SJCRH30 (cell line): ENCODE measurements at regions not wholly inside any gene's neighbourhood (a gene's known extent, or its start where the extent isn't known, plus 50 kb on each side); places are given as distances from the start of the nearest gene placed in this dataset.
"Not testable (repeated sequence)": the region's sequence is repeated elsewhere in the genome, so short reads cannot be mapped to it uniquely, and the experiment has no call there.

Experiments
- DNase-seq, 2 experiments: peaks; one replicate each; pipeline ENCODE4 v3.0.0-alpha.2; 2015 to 2020
- H3K27ac ChIP-seq: fragments of 250-450 bp; sonication (Bioruptor Pico); 2 replicates; pipeline ENCODE4 v1.5.1; 2020; ENCODE audit warnings: mild to moderate bottlenecking, moderate library complexity
- H3K27me3 ChIP-seq: fragments of 250-450 bp; sonication (Bioruptor Pico); 2 replicates; pipeline ENCODE4 v1.5.1; 2020; ENCODE audit warnings: mild to moderate bottlenecking, moderate library complexity
- H3K36me3 ChIP-seq: fragments of 250-450 bp; sonication (Bioruptor Pico); 2 replicates; pipeline ENCODE4 v1.5.1; 2020; ENCODE audit warnings: mild to moderate bottlenecking, moderate library complexity
- H3K4me1 ChIP-seq: fragments of 250-450 bp; sonication (Bioruptor Pico); 2 replicates; pipeline ENCODE4 v1.5.1; 2020; ENCODE audit warnings: mild to moderate bottlenecking, moderate library complexity
- H3K4me3 ChIP-seq: fragments of 250-450 bp; sonication (Bioruptor Pico); 2 replicates; pipeline ENCODE4 v1.5.1; 2020; ENCODE audit warnings: mild to moderate bottlenecking, moderate library complexity
- H3K9me3 ChIP-seq: fragments of 250-450 bp; sonication (Bioruptor Pico); replicated peaks from 2 replicates; pipeline ENCODE4 v1.5.1; 2020; ENCODE audit warnings: mild to moderate bottlenecking, moderate library complexity

DNA sequence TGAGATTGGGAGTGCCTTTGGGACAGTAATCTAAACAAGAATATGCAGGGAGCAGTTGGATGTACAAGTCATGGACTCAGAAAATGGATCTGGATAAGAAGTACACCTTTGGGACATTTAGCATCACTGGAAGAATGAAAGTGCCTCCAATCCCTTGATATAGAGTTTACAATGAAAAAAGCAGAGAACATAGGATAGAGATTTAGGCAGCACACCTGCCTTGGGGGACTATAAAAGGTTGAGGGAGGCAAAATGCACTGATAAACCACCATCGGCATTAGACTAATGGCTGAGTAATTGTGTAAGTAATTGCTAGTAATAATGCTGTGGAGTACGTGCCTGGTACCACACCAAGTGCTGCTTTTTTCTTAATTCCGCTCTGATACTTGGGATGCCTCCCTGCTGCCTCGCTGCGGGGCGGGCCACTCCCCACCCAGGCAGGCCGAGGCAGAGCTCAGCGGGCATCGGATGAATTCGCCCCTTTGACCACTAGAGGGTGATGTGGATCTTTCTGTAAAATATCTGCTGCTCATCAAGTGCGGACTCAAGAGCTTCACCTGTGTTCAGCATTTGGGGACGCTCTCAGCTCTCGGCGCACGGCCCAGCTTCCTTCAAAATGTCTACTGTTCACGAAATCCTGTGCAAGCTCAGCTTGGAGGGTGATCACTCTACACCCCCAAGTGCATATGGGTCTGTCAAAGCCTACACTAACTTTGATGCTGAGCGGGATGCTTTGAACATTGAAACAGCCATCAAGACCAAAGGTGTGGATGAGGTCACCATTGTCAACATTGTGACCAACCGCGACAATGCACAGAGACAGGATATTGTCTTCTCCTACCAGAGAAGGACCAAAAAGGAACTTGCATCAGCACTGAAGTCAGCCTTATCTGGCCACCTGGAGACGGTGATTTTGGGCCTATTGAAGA, 99.9 kb downstream of the ANKRD18B start:
- DNase-seq = peak; percentile 55 to 89
- Histone ChIP-seq H3K9me3 (no peaks in the 10 kb centered on the region), H3K36me3 (no peaks in the 10 kb centered on the region), H3K27me3 (no peaks in the 10 kb centered on the region), H3K4me3 (no peak overlapping the region), H3K27ac (no peak overlapping the region), H3K4me1 (peaks cover 21% of the 10 kb centered on the region)

DNA sequence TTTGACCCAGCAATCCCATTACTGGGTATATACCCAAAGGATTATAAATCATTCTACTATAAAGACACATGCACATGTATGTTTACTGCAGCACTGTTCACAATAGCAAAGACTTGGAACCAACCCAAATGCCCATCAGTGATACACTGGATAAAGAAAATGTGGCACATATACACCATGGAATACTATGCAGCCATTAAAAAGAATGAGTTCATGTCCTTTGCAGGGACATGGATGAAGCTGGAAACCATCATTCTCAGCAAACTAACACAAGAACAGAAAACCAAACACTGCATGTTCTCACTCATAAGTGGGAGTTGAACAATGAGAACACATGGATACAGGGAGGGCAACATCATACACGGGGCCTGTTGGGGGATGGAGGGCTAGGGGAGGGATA, 104.3 kb downstream of the ANKRD18B start:
- H3K36me3 ChIP-seq, H3K27me3 ChIP-seq, H3K9me3 ChIP-seq, H3K27ac ChIP-seq, H3K4me3 ChIP-seq, H3K4me1 ChIP-seq, DNase-seq: not testable (repeated sequence)

DNA sequence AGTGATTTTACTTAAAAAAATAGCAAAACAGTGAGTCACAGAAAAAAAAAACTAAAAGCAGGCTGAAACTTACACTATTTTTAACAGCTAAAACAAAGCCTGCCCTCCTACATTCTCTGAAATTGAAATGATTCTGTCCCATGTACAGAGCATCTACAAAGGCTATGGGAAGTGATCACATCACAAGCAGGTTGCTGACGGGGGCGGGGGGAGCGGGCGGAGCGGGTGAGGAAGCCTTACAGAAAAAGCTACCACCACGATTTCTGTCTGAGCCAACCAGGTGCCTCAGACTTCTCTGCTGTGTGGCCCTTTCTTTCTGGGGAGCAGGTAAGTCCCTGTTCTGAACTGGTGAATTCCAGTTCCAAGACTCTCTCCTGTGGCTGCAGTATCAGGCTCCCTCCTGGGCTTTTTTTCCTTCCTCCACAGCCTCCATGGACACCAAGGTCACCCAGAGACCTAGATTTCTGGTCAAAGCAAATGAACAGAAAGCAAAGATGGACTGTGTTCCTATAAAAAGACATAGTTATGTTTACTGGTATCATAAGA, 104.9 kb downstream of the ANKRD18B start:
- Histone ChIP-seq H3K36me3 (no peaks in the 10 kb centered on the region), H3K4me3 (no peak overlapping the region), H3K9me3 (no peaks in the 10 kb centered on the region), H3K27ac (no peak overlapping the region), H3K4me1 (peaks cover 8% of the 10 kb centered on the region), H3K27me3 (no peaks in the 10 kb centered on the region)
- DNase-seq = no peak

DNA sequence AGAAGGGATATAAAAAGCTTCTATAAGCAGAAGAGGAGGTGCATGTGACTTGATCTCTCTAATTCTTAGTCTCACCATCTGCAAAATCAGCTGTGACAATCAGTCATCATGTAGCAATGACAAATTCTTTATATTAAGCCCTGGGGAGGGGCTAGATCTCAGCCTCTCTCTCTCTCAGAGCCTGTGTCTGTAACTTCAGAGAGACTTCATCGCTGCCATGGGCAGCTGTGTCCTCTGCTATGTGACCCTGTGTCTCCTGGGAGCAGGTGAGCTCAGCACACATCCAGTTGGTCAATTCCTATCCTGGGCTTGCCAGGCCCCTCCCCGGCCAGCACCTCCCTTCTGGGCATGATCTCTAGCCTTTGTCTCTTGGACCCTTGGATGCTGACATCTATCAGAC, 109.6 kb downstream of the ANKRD18B start:
- H3K4me1 ChIP-seq = peaks cover 10% of the 10 kb centered on the region
- no peaks in the 10 kb centered on the region for H3K9me3 ChIP-seq
- no peaks in the 10 kb centered on the region for H3K27me3 ChIP-seq
- no peaks in the 10 kb centered on the region for H3K36me3 ChIP-seq
- peak; percentile 68 to 86 for DNase-seq
- H3K27ac ChIP-seq = no peak overlapping the region
- no peak overlapping the region for H3K4me3 ChIP-seq

DNA sequence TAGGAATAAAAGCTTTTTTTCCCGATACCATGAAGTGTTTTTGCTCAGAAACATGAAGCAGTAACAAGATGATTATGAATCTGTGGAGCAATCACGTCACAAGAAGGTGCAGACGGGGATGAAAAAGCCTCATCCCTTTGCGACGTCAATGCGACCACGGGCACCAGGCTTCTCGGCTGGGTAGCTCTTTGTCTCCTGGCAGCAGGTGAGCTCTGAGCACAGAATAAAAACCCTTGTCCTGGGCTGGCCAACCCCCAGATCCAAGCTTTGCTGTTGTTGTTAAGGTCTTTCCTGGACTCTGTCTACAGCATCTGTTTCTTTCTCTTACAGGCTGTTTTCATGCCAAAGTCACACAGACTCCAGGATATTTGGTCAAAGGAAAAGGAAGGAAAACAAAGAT, 113.8 kb downstream of the ANKRD18B start:
- Histone ChIP-seq H3K27me3 (no peaks in the 10 kb centered on the region), H3K27ac (no peak overlapping the region), H3K36me3 (no peaks in the 10 kb centered on the region), H3K9me3 (no peaks in the 10 kb centered on the region), H3K4me3 (no peak overlapping the region), H3K4me1 (peaks cover 9% of the 10 kb centered on the region)
- no peak for DNase-seq

DNA sequence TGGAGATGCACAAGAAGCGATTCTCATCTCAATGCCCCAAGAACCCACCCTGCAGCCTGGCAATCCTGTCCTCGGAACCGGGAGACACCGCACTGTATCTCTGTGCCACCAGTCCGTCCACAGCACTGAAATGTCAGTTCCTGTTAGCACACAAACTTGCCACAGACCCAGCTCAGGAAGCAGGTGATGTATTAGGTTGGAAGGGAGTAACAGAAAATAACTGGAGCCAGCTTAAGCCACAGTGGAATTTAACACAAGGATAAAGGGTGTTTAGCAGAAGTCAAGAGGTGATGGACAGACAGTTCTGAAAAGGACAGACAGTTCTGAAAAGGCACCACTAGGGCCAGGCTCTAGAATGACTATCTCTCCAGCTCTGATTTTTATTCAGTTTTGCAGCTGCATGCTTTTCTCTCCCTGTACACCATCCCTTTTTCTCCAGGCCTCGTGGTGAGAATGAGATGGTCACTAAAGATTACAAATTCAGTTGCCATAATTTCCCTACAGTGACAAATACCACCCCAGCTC, 114.4 kb downstream of the ANKRD18B start:
- Histone ChIP-seq H3K4me3 (no peak overlapping the region), H3K9me3 (no peaks in the 10 kb centered on the region), H3K27me3 (no peaks in the 10 kb centered on the region), H3K4me1 (peaks cover 6% of the 10 kb centered on the region), H3K27ac (no peak overlapping the region), H3K36me3 (no peaks in the 10 kb centered on the region)
- no peak for DNase-seq

DNA sequence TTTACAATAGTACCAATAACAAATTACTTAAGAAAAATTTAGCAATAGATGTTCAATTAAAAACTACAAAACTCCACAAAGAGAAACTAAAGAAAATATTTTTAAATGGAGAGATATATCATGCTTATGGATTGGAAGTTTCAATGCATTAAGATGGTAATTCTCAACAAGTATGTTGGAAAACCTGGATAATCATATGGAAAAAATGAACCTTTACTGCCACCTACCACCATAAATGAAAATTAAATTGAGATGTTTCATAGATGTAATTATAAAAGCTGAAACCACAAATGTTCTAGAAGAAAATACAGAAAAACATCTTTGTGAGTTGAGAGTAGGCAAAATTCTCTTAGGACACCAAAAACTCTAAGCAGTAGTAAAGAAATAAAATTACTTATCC, 121.7 kb downstream of the ANKRD18B start:
- Histone ChIP-seq H3K9me3 (no peaks in the 10 kb centered on the region), H3K36me3 (no peaks in the 10 kb centered on the region), H3K4me3 (no peak overlapping the region), H3K4me1 (no peaks in the 10 kb centered on the region), H3K27ac (no peak overlapping the region), H3K27me3 (no peaks in the 10 kb centered on the region)
- no peak for DNase-seq

DNA sequence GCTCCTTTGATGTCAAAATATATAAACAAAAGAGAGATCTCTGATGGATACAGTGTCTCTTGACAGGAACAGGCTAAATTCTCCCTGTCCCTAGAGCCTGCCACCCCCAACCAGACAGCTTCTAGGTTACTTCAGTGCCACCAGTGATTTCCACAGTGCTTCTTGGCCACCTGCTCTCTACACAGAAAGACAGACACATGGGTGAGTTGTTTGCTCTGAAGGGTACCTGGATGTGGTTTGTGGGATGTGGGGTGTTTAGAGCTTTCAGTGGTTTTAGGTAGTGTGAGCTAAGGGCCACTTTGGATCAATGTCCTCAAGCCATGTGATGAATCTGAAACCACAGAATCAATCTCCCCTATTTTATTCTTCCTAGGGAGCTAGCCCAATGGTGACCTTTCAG, 125.4 kb downstream of the ANKRD18B start:
- Histone ChIP-seq H3K4me1 (no peaks in the 10 kb centered on the region), H3K9me3 (no peaks in the 10 kb centered on the region), H3K27ac (no peak overlapping the region), H3K36me3 (no peaks in the 10 kb centered on the region), H3K4me3 (no peak overlapping the region), H3K27me3 (no peaks in the 10 kb centered on the region)
- no peak for DNase-seq

DNA sequence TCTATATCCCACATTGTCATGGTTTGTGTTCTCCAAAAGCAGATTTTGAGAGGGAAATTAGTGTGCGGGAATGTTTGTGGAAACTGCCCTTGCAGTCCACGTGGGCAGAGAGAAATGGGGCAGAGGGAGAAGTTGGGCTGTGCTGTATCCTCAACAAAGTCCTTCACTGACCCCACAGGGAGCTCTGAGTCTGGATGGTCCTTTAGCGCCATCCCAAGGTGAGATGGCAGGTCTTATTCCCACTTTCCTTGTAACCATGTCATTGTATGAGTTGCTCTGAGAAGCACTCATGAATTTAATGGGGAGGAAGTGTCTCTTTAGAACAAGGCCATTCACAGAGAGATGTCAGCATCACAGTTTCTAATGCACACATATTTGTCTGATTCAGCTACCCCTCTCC, 127.1 kb downstream of the ANKRD18B start:
- H3K4me1 ChIP-seq = no peaks in the 10 kb centered on the region
- no peaks in the 10 kb centered on the region for H3K36me3 ChIP-seq
- no peak for DNase-seq
- no peaks in the 10 kb centered on the region for H3K9me3 ChIP-seq
- no peaks in the 10 kb centered on the region for H3K27me3 ChIP-seq
- H3K27ac ChIP-seq = no peak overlapping the region
- no peak overlapping the region for H3K4me3 ChIP-seq

DNA sequence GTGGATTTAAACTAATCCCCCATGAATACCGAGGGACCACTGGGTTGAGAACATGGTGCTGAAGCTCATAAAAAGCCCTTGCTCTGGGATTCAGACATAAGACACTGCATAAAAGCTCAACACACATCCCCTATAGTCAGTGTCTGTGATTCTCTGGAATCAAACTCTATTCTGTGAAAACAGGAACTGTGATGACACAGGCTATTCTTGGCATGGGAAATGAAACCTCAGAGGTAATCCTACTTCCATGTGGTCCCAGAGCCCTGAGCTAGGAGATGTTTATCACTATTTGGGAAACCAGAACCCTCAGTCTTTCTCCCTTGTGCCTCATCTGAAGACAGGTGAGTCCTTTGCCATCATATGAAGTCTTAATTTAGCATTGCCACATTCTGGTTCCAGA, 135.4 kb upstream of the PRSS3 start:
- Histone ChIP-seq H3K9me3 (no peaks in the 10 kb centered on the region), H3K27me3 (no peaks in the 10 kb centered on the region), H3K4me1 (no peaks in the 10 kb centered on the region), H3K27ac (no peak overlapping the region), H3K36me3 (no peaks in the 10 kb centered on the region), H3K4me3 (no peak overlapping the region)
- no peak for DNase-seq

DNA sequence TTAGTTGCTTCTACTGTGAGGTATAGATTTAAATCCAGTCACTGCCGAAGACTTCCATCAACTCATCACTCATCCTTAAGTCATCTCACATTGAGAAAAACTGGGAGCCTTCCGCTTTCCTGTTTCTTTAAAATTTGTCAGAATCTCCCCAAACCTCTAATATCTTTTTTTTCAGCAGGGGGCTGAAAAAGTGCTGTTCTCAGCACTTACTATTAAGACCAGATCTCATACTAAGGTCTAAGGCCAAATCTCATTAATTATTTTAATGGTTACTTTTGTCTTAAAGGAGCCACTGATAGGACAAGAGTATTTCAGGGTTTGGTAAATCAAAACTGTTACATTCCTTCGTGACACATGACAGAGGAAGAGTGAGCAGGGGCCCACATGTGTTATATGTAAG, 134.6 kb upstream of the PRSS3 start:
- no peak overlapping the region for H3K27ac ChIP-seq
- H3K36me3 ChIP-seq = no peaks in the 10 kb centered on the region
- H3K4me3 ChIP-seq = no peak overlapping the region
- H3K4me1 ChIP-seq = no peaks in the 10 kb centered on the region
- no peaks in the 10 kb centered on the region for H3K27me3 ChIP-seq
- H3K9me3 ChIP-seq = no peaks in the 10 kb centered on the region
- no peak for DNase-seq

DNA sequence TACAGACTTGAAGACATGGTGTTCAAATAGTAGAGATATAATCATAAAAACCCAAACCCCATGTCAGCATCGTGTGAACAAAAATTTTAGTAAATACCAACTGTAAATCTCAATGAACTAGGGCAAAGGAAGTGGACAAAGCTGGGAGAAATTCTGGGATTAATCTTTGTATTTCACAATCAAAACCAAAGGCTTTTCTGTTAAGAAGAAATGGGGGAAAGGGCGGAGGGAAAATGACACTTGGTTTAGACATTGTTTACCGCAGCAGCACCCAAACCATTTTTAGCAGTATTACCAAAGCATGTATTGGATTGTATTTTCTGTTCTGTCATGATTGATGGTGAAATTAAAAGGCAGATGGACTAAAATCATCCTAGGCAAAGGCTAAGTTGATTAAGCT, 134.2 kb upstream of the PRSS3 start:
- no peak for DNase-seq
- Histone ChIP-seq H3K4me3 (no peak overlapping the region), H3K27me3 (no peaks in the 10 kb centered on the region), H3K9me3 (no peaks in the 10 kb centered on the region), H3K4me1 (no peaks in the 10 kb centered on the region), H3K36me3 (no peaks in the 10 kb centered on the region), H3K27ac (no peak overlapping the region)

DNA sequence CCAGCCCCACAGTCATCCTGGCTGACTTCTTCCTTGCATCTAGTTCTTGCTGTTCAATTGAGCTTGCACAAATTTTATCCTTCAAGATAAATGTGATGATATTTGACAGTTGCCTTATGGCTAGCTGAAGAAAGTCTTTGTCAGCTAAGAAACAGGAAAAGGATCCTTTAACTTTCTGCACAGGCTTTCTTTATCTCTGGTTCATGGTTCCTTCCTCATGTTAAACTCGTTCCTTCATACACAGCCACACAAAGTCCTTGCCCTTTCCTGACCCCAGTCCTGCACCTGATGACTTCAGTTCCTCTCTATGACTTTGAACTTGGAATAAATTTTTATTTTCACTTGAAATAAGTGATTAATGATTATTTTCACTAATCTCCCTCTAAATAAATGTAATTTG, 132.5 kb upstream of the PRSS3 start:
- Histone ChIP-seq H3K36me3 (no peaks in the 10 kb centered on the region), H3K4me3 (no peak overlapping the region), H3K27me3 (no peaks in the 10 kb centered on the region), H3K27ac (no peak overlapping the region), H3K4me1 (no peaks in the 10 kb centered on the region), H3K9me3 (no peaks in the 10 kb centered on the region)
- DNase-seq = no peak

DNA sequence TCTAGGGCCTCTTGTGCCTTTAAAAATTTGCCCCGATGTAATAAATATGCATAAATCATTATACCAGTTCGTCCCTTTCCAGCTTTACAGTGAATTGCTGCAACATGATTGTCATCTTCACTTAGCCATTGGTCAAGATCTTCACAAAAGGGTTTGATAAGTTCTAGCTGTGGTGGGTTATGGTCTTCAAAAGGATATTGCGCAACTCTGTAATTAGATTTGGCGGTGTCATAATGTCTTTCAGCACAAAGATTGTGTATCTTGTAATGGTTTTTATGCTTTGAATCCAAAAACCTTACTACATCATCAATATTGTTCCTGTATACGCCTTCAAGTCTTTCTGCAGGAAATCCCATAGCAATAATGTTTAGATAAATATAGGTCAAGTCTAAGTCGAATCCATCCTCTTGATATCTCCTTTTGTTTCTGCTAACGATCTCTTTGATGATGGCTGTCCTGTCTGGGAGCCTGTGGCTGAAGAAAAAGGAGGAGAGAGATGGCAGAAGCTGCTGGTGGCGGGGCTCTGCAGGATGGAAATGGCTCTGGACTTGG, 119.1 kb upstream of the PRSS3 start:
- not testable (repeated sequence) for DNase-seq, H3K36me3 ChIP-seq, H3K9me3 ChIP-seq, H3K27me3 ChIP-seq, H3K4me1 ChIP-seq
- Histone ChIP-seq H3K4me3 (peak overlapping the region; percentile 79), H3K27ac (peak overlapping the region; percentile 80)

DNA sequence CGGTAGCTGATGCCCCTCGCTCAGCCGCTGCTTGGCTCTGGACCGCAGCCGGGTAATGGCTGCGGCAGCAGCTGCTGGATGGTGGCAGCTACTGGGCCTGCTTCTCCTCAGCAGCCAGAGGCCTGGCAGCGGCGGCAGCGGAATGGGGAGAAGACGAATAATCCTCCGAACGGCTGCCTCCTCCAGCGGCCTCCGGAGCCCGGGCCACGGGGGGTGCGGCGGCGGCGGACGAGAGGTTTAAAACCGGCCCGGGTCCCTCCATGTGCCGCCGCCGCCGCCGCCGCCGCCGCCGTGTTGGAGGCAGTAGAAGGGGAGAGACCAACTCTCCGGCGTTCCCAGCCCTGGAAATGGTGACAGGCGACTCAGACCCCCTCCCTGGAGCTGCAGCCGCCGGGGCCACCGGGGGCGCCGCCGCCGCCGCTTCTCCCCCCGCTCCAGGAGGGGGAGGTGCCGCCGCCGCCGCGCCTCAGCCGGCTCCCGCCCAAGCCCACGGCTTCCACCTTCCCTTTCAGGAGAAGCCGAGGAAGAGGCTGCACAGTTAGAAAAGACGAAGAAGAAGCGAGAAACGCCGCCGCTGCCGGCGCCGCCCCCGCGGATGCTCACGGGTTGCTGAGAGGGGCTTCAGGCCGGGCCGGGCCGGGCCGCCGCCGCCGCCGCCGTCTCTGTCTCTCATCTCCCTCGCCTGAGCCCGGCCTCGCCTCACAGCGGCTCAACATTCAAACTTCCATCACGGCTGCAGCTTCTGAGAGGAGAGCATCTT, 118.4 kb upstream of the PRSS3 start:
- Histone ChIP-seq H3K36me3 (no peaks in the 10 kb centered on the region), H3K4me3 (peak overlapping the region; percentile 79), H3K27me3 (no peaks in the 10 kb centered on the region), H3K27ac (peak overlapping the region; percentile 80), H3K9me3 (no peaks in the 10 kb centered on the region), H3K4me1 (no peaks in the 10 kb centered on the region; the same call in 1 of the 2 replicates)
- peak; percentile 69 to 78 for DNase-seq
